GM19395 (cell line): ENCODE measurements at regions not wholly inside any gene's neighbourhood (a gene's known extent, or its start where the extent isn't known, plus 50 kb on each side); places are given as distances from the start of the nearest gene placed in this dataset.
"Not testable (repeated sequence)": the region's sequence is repeated elsewhere in the genome, so short reads cannot be mapped to it uniquely, and the experiment has no call there.

ENCODE experiments used
- ATAC-seq: cut with Tn5 transposase; IDR thresholded peaks from one replicate; pipeline ENCODE4 v1.9.1; 2021; ENCODE audit warnings: mild to moderate bottlenecking, moderate library complexity; ENCODE audit not compliant: unreplicated experiment

DNA sequence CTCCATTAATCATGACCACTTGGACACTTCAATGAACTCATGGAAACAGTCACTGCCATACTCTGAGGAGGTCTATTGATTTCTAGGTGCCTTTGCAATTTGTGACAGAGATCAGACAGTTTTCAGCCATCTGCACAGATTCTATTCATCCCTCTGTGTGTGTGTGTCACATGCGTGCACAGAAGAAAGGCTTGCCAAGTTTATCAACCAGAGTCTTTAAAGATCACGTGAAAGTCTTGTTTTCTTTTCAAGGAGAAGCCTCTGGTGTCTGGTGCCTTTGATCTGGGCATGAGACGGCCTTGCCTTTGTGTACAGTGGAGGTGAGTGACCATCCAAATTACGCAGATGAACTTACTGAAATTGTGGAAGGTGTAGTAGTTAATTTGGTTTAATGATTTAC lies 164.2 kb downstream of the VAPA start:
- ATAC-seq: no peak

GRCh38 chr18:10080372-10080771 lies 166.6 kb downstream of the VAPA start:
- ATAC-seq: no peak

GRCh38 chr18:10081492-10081891 lies 167.7 kb downstream of the VAPA start:
- ATAC-seq: no peak

DNA sequence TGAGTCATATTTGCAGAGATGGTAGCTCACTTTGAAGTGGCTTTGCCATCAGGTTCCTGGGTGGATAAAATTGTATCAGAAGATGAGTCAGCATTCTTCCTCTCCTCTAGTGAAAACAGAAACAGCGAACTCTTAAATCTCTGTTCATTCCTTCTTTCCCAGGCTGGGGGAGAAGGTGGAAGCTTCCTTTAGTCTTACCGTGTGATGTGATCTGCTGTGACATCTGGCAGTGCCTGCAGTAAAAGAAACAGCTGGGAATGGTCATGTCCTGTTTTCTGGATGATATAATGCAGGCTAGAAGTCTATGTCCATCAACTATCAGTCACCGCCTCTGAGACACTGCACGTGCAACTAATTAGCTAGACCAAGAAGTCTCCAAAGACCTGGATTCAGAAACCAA lies 171.6 kb downstream of the VAPA start:
- ATAC-seq: no peak

DNA sequence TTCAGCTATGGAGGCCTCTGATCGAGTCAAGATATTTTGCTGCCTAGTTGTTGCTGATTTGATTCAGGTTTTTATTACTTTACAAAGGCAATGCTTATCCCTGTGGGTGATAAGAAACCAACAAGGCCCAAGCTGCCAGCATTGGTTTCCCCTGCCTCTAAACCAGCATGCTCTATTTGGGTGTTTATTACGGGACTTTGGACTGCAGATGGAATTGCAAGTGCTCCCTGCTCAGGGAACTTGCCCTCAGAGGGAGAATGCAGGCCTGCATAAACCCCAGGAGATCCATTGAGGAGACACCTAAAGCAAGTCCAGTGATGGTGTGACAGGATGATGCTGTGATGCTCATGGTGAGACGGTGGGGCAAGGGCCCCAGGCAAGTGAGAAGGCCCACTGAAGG lies 172.1 kb downstream of the VAPA start:
- no peak for ATAC-seq

- no peak for ATAC-seq
These were observed 172.8 kb downstream of the VAPA start for GRCh38 chr18:10086458-10087210.

- ATAC-seq: no peak
These were observed 174.9 kb downstream of the VAPA start for GRCh38 chr18:10088734-10089133.

GRCh38 chr18:10089881-10090280 lies 176.1 kb downstream of the VAPA start:
- ATAC-seq: no peak

GRCh38 chr18:10090668-10091067 lies 176.9 kb downstream of the VAPA start:
- ATAC-seq: no peak

DNA sequence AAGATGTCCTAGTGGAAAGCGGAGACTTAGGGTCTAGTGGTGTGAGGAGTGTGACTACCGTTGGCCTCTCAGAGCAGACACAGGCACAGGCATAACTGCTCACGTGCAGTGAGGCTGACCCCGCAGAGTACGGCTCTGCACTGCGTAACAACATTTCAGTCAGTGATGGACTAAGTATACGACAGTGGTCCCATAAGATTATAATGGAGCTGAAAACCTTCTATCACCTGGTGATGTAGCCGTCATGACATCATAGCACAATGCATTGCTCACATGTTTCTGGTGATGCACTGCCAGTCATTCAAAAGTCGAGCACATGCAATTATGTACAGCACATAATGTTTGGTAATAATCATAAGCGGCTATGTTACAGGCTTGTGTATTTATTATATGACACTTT lies 179.6 kb downstream of the VAPA start:
- ATAC-seq: no peak

DNA sequence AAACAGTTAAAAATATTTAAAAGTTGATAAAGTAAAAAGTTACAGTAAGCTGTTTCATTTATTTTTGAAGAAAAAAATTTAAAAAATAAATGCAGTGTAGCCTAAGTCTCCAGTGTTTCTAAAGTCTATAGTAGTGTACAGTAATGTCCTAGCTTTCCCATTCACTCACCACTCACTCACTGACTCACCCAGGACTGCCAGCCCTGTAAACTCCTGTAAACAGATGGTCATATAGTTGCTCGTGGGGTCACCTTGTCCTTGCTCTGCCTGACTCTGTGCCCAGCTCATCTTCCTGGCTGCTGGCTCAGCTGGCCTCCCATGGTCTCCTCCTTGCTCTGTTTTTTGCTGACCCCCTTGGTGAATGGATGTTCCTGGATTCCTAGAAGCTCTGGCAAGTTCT lies 180.3 kb downstream of the VAPA start:
- ATAC-seq: no peak

- ATAC-seq: no peak
These were observed 180.8 kb downstream of the VAPA start for GRCh38 chr18:10094655-10095054.

- no peak for ATAC-seq
These were observed 181.5 kb downstream of the VAPA start for GRCh38 chr18:10095356-10095755.

- no peak for ATAC-seq
These were observed 185.8 kb downstream of the VAPA start for GRCh38 chr18:10099539-10100140.

GRCh38 chr18:10100196-10100595 lies 186.4 kb downstream of the VAPA start:
- ATAC-seq: no peak

DNA sequence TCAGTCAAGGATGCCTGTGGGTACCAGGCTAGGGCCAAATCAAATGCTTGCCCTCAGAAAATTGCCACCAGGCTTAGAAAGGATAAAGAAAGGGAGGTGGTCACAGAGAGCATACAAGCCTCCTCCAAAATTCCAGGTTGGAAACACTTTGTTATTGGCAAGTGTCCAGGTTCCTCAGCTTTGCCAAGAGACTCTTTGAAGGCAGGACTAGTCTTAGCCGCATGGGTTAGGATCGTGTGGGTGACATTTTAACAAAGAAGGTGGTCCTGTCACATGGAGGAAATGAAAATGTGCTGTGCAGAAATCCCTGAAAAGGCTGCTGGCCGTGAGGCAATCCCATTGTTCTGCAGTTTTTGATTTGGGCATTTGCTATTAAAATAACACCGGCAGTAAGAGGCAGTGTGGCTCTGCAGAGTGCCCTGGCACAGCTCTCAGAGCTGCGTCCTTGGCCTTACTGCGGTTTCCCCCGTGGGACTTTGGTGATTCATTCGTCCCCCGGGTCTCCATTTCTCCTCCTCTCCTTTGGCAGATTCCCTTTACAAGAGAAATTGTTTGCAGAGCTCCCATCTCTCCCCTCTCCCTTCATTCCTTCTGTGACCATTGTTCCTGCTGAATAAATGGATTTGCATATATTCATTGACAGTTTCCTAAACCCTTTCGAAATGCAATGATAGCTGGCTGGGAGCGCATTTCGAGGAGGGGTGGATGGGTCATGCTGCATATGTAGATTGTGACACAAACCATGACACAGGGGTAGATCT lies 187.3 kb downstream of the VAPA start:
- ATAC-seq: no peak

DNA sequence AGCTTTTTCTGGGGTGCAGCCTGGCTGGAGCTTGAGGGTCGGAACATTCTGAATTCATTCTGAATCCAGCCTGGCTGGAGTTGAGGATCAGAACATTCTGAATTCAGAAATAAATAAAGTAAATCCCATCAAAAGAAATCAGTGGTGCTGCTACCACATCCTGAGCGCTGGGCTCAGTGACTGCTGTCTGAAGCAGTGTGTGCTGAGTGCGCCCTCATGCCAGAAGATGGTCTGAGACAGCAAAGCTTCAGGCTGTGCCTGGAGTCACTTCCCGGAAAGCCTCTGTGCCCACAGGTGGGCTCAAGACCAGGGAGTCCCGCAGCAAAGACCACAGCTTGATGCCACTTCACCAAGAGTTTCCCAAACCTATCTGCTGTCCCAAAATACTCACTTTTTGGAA lies 187.9 kb downstream of the VAPA start:
- no peak for ATAC-seq

DNA sequence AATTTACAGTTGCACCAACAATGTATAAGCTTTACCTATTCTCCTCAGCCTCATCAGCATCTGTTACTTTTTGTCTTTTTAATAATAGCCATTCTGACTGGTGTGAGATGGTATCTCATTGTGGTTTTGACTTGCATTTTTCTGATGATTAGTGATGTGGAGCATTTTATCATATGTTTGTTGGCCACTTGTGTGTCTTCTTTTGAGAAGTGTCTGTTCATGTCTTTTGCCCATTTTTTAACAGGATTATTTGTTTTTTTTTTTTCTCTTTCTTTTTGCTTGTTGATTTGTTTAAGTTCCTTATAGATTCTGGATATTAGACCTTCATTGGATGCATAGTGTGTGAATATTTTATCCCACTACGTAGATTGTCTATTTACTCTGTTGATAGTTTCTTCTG lies 191.3 kb downstream of the VAPA start:
- not testable (repeated sequence) for ATAC-seq

- no peak for ATAC-seq
These were observed 197.4 kb downstream of the VAPA start for GRCh38 chr18:10111191-10111590.

- no peak for ATAC-seq
These were observed 198.1 kb downstream of the VAPA start for GRCh38 chr18:10111944-10112343.

DNA sequence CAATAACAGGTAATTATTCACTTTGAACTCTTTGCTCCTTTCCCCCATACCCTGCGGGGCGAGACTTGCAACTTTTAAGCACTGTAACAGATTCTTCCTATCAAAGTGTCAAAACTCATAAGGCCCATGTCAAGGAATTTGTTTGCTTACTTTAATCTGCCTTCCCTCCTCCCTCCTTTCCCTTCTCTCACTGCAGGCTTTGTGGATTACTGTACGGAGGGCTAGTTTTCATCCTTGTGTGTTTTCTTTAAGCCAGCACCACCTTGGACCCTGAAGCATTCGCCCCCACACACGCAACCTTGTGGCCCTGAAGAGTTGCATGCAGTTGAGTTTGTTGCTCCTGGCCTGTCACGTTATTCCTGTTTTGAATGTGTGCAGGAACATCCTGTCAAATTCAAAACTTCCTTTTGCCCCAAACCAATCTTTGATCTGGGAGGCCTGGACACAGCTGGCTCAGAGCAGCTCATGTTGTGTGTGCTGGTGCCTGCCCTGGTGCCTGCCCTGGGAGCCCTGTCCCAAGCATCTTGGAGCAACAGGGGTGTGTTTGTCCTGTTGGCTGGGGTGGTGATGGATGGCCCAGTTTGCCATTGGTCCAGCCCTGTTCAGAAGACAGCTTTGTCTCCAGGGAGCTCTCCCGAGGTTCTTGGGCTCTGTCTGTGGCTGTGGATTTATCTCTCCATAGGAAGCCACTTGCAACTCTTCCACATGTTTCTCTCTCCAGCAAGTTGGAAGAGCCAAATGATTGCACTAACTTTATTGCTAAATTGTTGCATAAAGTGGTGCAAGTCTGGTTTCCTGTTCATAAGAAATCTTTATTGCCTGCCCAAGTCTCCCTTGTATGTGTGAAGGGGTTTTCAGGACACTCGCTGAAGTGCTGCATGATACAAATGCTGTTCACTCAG lies 199.6 kb downstream of the VAPA start:
- no peak for ATAC-seq
